Peyer's patch (tissue), 4 donors: ENCODE measurements at regions not wholly inside any gene's neighbourhood (a gene's known extent, or its start where the extent isn't known, plus 50 kb on each side); places are given as distances from the start of the nearest gene placed in this dataset.
"Not testable (repeated sequence)": the region's sequence is repeated elsewhere in the genome, so short reads cannot be mapped to it uniquely, and the experiment has no call there.

ENCODE experiments used
- DNase-seq, 3 donors: peaks; one replicate each; pipeline ENCODE4 v3.0.0-alpha.2; 2017 to 2019
- H3K27ac ChIP-seq, 4 donors: fragments of 200-600 bp; sonication (generic); one replicate each; pipeline ENCODE4 v1.5.1; 2016 to 2019
- H3K27me3 ChIP-seq, 2 donors: fragments of 200-600 bp; sonication (generic); one replicate each; pipeline ENCODE4 v1.5.1; 2019
- H3K36me3 ChIP-seq, 3 donors: fragments of 200-600 bp; sonication (generic); one replicate each; pipeline ENCODE4 v1.5.1; 2016 to 2019
- H3K4me1 ChIP-seq, 4 donors: fragments of 200-600 bp; sonication (generic); one replicate each; pipeline ENCODE4 v1.5.1; 2016 to 2019
- H3K4me3 ChIP-seq, 4 donors: fragments of 200-600 bp; sonication (generic); 1 replicate in 3 of 4; 2 replicates in 1 of 4; pipeline ENCODE4 v1.5.1; 2016 to 2019; ENCODE audit warnings: mild to moderate bottlenecking in 1 of 4
- H3K9me3 ChIP-seq, 4 donors: fragments of 200-600 bp; sonication (generic); one replicate each; pipeline ENCODE4 v1.5.1; 2016 to 2019; ENCODE audit warnings: mild to moderate bottlenecking in 1 of 4
- POLR2A ChIP-seq, 2 donors: fragments of 450-650 bp; IDR thresholded peaks; one replicate each; pipeline ENCODE4 v1.5.1; 2017; ENCODE audit warnings: antibody characterized with exemption in 2 of 2, mild to moderate bottlenecking in 2 of 2, moderate library complexity in 2 of 2
- TF ChIP-seq, protein P1 (sequence below), 6 experiments: fragments of 450-650 bp in 4 of 6; fragments of 200-600 bp in 2 of 6; sonication (generic) in 1 of 6; IDR thresholded peaks; one replicate each; pipeline ENCODE4 v1.5.1; 2017 to 2019; ENCODE audit warnings: antibody characterized with exemption in 6 of 6, mild to moderate bottlenecking in 3 of 6, moderate library complexity in 1 of 6

DNA sequence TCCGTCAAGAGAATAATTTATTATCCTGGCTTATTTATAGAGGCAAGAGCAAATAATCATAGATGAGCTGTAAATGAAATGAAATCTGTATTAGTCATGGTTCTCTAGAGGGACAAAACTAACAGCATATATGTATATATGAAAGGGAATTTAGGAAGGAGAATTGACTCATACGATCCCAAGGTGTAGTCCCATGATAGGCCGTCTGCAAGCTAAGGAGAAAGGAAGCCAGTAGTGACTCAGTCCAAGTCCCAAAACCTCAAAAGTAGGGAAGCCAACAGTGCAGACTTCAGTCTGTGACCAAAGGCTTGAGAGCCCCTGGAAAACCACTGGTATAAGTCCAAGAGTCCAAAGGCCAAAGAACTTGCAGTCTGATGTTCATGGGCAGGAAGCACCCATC, 515.9 kb upstream of the CYLC2 start:
- Histone ChIP-seq H3K27me3 (no peaks in the 10 kb centered on the region), H3K27ac (no peak overlapping the region), H3K9me3 (no peaks in the 10 kb centered on the region), H3K4me1 (no peaks in the 10 kb centered on the region), H3K36me3 (no peaks in the 10 kb centered on the region), H3K4me3 (no peak overlapping the region)
- TF ChIP-seq, protein P1, sequence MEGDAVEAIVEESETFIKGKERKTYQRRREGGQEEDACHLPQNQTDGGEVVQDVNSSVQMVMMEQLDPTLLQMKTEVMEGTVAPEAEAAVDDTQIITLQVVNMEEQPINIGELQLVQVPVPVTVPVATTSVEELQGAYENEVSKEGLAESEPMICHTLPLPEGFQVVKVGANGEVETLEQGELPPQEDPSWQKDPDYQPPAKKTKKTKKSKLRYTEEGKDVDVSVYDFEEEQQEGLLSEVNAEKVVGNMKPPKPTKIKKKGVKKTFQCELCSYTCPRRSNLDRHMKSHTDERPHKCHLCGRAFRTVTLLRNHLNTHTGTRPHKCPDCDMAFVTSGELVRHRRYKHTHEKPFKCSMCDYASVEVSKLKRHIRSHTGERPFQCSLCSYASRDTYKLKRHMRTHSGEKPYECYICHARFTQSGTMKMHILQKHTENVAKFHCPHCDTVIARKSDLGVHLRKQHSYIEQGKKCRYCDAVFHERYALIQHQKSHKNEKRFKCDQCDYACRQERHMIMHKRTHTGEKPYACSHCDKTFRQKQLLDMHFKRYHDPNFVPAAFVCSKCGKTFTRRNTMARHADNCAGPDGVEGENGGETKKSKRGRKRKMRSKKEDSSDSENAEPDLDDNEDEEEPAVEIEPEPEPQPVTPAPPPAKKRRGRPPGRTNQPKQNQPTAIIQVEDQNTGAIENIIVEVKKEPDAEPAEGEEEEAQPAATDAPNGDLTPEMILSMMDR (IDR thresholded peaks at IDR 0.05): no peak
- no peak for TF ChIP-seq POLR2A (IDR thresholded peaks at IDR 0.05)
- no peak for DNase-seq

DNA sequence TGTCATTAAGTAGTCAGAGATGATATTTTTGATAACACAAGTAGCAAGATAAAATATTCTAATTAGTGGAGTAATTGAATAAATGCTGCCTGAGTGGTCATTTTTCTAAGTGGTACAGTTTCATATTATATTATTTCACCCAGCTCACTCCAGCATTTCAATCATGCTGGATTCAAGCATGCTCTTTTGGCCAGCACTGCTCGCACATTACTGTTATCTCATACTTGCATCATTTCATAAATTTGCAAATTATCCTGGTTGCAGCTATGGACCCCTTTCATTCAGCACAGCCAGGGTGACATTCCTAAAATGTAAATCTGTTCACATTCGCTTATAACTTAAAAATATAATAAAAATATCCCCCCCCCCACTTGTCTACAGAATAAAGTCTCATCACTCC, 520.8 kb upstream of the CYLC2 start:
- no peaks in the 10 kb centered on the region for H3K36me3 ChIP-seq
- H3K9me3 ChIP-seq: no peaks in the 10 kb centered on the region
- DNase-seq: no peak
- TF ChIP-seq, protein P1 (IDR thresholded peaks at IDR 0.05): no peak
- TF ChIP-seq POLR2A (IDR thresholded peaks at IDR 0.05): no peak
- no peak overlapping the region for H3K4me3 ChIP-seq
- no peak overlapping the region for H3K27ac ChIP-seq
- H3K27me3 ChIP-seq: no peaks in the 10 kb centered on the region
- H3K4me1 ChIP-seq: no peaks in the 10 kb centered on the region

DNA sequence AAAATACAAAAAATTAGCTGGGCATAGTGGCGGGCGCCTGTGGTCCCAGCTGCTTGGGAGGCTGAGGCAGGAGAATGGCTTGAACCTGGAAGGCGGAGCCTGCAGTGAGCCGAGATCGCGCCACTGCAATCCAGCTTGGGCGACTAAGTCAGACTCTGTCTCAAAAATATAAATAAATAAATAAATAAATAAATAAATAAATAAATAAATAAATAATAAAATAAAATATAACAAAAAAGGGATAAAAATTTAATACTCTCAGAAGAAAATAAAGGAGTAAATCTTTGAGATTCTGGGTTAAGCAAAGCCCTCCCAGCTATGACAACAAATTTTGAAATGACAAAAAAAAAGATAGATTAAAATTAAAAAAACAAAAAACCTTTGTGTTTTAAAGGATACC, 525.7 kb upstream of the CYLC2 start:
- not testable (repeated sequence) for H3K36me3 ChIP-seq

DNA sequence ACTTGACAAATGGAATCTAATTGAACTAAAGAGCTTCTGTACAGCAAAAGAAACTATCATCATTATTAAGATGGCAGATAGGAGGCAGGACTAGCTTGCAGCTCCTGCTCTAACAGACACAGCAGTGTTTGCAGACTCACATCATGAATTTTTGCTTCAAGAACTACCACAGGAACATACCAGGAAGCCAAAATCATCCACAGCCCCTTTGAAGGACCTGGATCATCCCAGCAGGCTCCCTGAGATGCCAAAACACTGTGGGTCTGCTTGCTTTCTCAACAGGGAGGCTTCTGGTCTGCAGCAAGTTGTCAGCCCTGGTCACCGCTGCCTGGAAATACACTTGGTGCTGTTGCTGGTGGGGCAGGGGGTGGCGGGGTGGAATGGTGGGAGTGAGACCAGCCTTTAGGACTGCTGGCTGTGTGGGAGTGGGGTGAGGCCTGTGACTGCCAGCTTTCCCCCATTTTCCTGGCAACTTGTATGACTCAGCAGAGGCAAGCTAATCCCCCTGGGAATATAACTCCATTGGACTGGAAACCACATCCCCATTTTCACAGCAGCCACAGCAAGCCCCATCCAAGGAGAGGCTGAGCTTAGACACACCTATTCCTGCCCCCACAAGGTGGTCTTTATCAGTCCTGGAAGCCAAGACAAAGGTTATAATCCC, 533.8 kb upstream of the CYLC2 start:
- Histone ChIP-seq H3K9me3 (no peaks in the 10 kb centered on the region), H3K4me3 (no peak overlapping the region), H3K27ac (no peak overlapping the region), H3K36me3 (no peaks in the 10 kb centered on the region), H3K4me1 (no peaks in the 10 kb centered on the region), H3K27me3 (no peaks in the 10 kb centered on the region)
- no peak for DNase-seq
- TF ChIP-seq POLR2A (IDR thresholded peaks at IDR 0.05): no peak
- TF ChIP-seq, protein P1 (IDR thresholded peaks at IDR 0.05): no peak

More for the DNA sequence above, 525.7 kb upstream of the CYLC2 start:
- H3K9me3 ChIP-seq, H3K4me1 ChIP-seq, H3K27me3 ChIP-seq, H3K27ac ChIP-seq, DNase-seq, H3K4me3 ChIP-seq: not testable (repeated sequence)

DNA sequence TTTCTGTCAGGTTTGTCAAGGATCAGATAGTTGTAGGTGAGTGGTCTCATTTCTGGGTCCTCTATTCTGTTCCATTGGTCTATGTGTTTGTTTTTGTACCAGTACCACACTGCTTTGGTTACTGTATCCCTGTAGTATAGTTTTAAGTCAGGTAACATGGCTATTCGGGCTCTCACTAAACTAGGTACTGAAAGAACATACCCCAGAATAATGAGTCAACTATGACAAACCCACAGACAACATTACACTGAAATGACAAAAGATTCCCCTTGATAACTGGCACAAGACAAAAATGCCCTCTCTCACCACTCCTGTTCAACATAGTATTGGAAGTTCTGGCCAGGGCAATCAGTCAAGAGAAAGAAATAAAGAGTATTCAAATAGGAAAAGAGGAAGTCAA, 535.3 kb upstream of the CYLC2 start:
- Histone ChIP-seq H3K9me3 (no peaks in the 10 kb centered on the region), H3K27me3 (no peaks in the 10 kb centered on the region), H3K36me3 (no peaks in the 10 kb centered on the region), H3K27ac (no peak overlapping the region), H3K4me3 (no peak overlapping the region), H3K4me1 (no peaks in the 10 kb centered on the region)
- TF ChIP-seq, protein P1 (IDR thresholded peaks at IDR 0.05): no peak
- no peak for TF ChIP-seq POLR2A (IDR thresholded peaks at IDR 0.05)
- no peak for DNase-seq

DNA sequence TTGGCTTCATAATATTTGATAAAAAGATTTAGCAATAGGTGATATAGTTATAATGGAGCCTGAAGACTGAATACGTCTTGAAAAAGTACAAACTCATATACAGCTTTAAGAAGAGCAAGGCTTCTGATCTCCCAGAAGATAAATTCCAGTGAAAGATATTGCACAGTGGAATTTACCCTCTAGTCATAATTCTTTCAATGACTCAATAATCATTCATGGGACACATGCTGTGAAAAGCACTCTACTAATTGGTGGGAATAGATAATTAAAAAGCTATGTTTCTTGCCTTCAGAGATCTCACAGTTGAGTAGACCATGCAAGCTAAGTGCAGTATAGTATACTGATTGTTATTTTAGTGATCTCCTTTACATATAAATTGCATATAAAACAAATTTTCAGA, 538.6 kb upstream of the CYLC2 start:
- no peak for DNase-seq
- Histone ChIP-seq H3K9me3 (no peaks in the 10 kb centered on the region), H3K36me3 (no peaks in the 10 kb centered on the region), H3K4me3 (no peak overlapping the region), H3K4me1 (no peaks in the 10 kb centered on the region), H3K27ac (no peak overlapping the region), H3K27me3 (no peaks in the 10 kb centered on the region)
- TF ChIP-seq, protein P1 (IDR thresholded peaks at IDR 0.05): no peak
- TF ChIP-seq POLR2A (IDR thresholded peaks at IDR 0.05): no peak
